ENCODE measurements at regions not wholly inside any gene's neighbourhood (a gene's known extent, or its start where the extent isn't known, plus 50 kb on each side); places are given as distances from the start of the nearest gene placed in this dataset.

- Histone ChIP-seq H3K4me3 (no peak overlapping the region), H3K27me3 (replicated peaks; ENCODE audit: insufficient read depth) (no peaks in the 10 kb centered on the region), H3K36me3 (no peaks in the 10 kb centered on the region), H3K27ac (no peak overlapping the region), H3K9me3 (no peaks in the 10 kb centered on the region), H3K4me1 (replicated peaks) (no peaks in the 10 kb centered on the region)
- 92% methylated on average over 3 of the region's 3 CpGs for WGBS
- TF ChIP-seq POLR2AphosphoS5 (IDR thresholded peaks at IDR 0.05), result no peak
- TF ChIP-seq POLR2A (IDR thresholded peaks at IDR 0.05), result no peak
- no peak for TF ChIP-seq CTCF (IDR thresholded peaks at IDR 0.05)
- no peak for DNase-seq (ENCODE audit: low spot score)
- intact Hi-C loops (cut with DNase I), result no loop called here
Measured at GRCh38 chr6:73942592-73943186, 246.7 kb downstream of the CD109 start.

GRCh38 chr6:73941892-73942291 lies 245.9 kb downstream of the CD109 start:
- TF ChIP-seq POLR2AphosphoS5 (IDR thresholded peaks at IDR 0.05) (no peak), CTCF (IDR thresholded peaks at IDR 0.05) (no peak), POLR2A (IDR thresholded peaks at IDR 0.05) (no peak)
- H3K9me3 ChIP-seq, result no peaks in the 10 kb centered on the region
- intact Hi-C loops (cut with DNase I), result no loop called here

GRCh38 chr6:73937805-73938204 lies 241.8 kb downstream of the CD109 start:
- TF ChIP-seq POLR2A (IDR thresholded peaks at IDR 0.05) (no peak), POLR2AphosphoS5 (IDR thresholded peaks at IDR 0.05) (no peak), CTCF (IDR thresholded peaks at IDR 0.05) (no peak)
- Histone ChIP-seq H3K9me3 (no peaks in the 10 kb centered on the region), H3K4me1 (replicated peaks) (no peaks in the 10 kb centered on the region), H3K4me3 (no peak overlapping the region), H3K36me3 (no peaks in the 10 kb centered on the region), H3K27me3 (replicated peaks; ENCODE audit: insufficient read depth) (no peaks in the 10 kb centered on the region), H3K27ac (no peak overlapping the region)
- no peak for DNase-seq (ENCODE audit: low spot score)
- intact Hi-C loops (cut with DNase I), result no loop called here

More at GRCh38 chr6:73941892-73942291, 245.9 kb downstream of the CD109 start:
- Histone ChIP-seq H3K36me3 (no peaks in the 10 kb centered on the region), H3K27me3 (replicated peaks; ENCODE audit: insufficient read depth) (no peaks in the 10 kb centered on the region), H3K27ac (no peak overlapping the region), H3K4me1 (replicated peaks) (no peaks in the 10 kb centered on the region), H3K4me3 (no peak overlapping the region)
- DNase-seq (ENCODE audit: low spot score), result no peak

GRCh38 chr6:73932866-73933265 lies 236.9 kb downstream of the CD109 start:
- Histone ChIP-seq H3K4me3 (no peak overlapping the region), H3K27ac (no peak overlapping the region), H3K36me3 (no peaks in the 10 kb centered on the region), H3K9me3 (no peaks in the 10 kb centered on the region), H3K4me1 (replicated peaks) (no peaks in the 10 kb centered on the region), H3K27me3 (replicated peaks; ENCODE audit: insufficient read depth) (no peaks in the 10 kb centered on the region)
- DNase-seq (ENCODE audit: low spot score), result no peak
- intact Hi-C loops (cut with DNase I), result no loop called here
- TF ChIP-seq POLR2AphosphoS5 (IDR thresholded peaks at IDR 0.05), result no peak
- no peak for TF ChIP-seq CTCF (IDR thresholded peaks at IDR 0.05)
- TF ChIP-seq POLR2A (IDR thresholded peaks at IDR 0.05), result no peak

- intact Hi-C loops (cut with DNase I), result no loop called here
- DNase-seq (ENCODE audit: low spot score), result no peak
- Histone ChIP-seq H3K36me3 (no peaks in the 10 kb centered on the region), H3K27ac (no peak overlapping the region), H3K27me3 (replicated peaks; ENCODE audit: insufficient read depth) (no peaks in the 10 kb centered on the region), H3K4me3 (no peak overlapping the region), H3K4me1 (replicated peaks) (no peaks in the 10 kb centered on the region), H3K9me3 (no peaks in the 10 kb centered on the region)
- no peak for TF ChIP-seq CTCF (IDR thresholded peaks at IDR 0.05)
- no peak for TF ChIP-seq POLR2A (IDR thresholded peaks at IDR 0.05)
- no peak for TF ChIP-seq POLR2AphosphoS5 (IDR thresholded peaks at IDR 0.05)
- 63% methylated on average over 3 of the region's 3 CpGs for whole genome bisulfite sequencing
Measured at GRCh38 chr6:73929405-73929804, 233.4 kb downstream of the CD109 start.
